ENCODE measurements at regions not wholly inside any gene's neighbourhood (a gene's known extent, or its start where the extent isn't known, plus 50 kb on each side); places are given as distances from the start of the nearest gene placed in this dataset.
"Not testable (repeated sequence)": the region's sequence is repeated elsewhere in the genome, so short reads cannot be mapped to it uniquely, and the experiment has no call there.

- no peak for FAIRE-seq
These were observed 201.5 kb upstream of the CPHXL start for GRCh38 chr16:75927810-75928209.

DNA sequence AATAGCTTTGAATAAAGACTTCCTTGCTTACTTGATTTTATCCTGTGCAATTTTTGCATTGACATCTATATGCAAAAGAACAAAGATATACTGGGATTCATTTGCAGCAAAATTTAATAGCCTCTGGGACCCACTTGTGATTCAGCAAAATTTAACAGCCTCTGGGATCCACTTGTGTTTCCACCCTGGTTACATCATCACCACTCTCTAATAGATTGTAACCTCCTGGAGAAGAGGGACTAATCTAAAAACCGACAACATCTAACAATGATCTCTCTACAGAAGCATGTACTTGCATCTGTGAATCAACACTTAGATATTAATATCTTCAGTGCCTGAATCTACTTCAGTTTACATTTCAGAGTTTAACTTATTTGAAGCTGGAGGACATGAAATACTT, 202.0 kb upstream of the CPHXL start:
- no peak for FAIRE-seq

- FAIRE-seq = no peak
These were observed 202.8 kb upstream of the CPHXL start for GRCh38 chr16:75929046-75929445.

DNA sequence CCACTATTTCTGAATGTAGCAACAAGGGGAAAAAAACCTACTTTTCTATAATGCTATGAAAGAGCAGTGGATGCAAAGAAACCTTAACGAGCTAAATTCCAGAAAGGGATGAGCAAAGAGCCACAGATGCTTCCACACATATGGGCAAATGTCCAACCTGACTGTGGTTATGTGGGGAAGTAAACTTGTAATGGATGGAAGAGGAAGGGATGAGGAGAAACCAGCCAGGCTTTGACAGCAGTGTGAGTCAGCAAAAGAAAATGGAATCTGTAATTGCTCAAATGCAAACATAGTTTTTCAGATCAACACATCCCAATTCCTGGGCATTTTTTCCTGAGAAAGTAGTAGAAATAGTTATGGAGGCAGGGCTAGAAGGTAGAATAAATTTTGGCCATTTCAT, 204.8 kb upstream of the CPHXL start:
- FAIRE-seq = no peak

GRCh38 chr16:75931970-75932369, 205.7 kb upstream of the CPHXL start:
- FAIRE-seq = no peak

DNA sequence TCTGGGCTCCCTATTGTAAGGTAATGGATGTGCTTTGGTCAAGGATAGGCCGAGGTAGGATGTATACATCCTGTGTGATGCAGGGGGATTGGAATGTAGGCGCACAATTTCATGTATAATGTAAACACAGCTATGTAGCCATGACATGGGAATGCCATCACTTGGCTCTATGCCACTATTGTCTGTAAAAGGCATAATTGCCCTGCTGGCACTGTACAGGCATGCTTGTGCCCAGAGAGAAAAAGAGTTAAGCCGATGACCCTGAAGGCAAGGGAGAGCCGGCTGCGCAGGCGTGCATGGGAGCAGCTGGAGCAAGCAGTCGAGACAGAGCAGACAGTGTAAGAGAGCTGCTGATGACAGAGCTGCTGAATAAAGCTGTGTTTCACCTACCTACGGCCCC, 212.5 kb upstream of the CPHXL start:
- FAIRE-seq = no peak

- FAIRE-seq = no peak
These were observed 216.1 kb upstream of the CPHXL start for GRCh38 chr16:75942351-75942750.

DNA sequence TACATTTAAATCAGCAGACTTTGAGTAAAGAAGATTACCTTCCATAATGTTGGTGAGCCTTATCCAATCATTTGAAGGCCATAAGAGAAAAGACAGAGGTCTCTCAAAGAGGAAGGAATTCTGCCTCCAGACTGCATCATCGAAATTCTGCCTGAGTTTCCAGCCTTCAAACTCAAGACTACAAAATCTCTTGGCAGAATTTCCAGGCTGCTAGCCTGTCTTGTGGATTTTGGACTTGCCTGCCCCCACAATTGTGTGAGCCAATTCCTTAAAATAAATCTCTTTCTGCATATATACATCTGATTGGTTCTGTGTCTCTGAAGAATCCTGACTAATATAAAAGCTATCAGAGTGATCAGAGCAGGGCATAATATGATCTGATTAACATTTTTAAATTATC, 216.6 kb upstream of the CPHXL start:
- no peak for FAIRE-seq

DNA sequence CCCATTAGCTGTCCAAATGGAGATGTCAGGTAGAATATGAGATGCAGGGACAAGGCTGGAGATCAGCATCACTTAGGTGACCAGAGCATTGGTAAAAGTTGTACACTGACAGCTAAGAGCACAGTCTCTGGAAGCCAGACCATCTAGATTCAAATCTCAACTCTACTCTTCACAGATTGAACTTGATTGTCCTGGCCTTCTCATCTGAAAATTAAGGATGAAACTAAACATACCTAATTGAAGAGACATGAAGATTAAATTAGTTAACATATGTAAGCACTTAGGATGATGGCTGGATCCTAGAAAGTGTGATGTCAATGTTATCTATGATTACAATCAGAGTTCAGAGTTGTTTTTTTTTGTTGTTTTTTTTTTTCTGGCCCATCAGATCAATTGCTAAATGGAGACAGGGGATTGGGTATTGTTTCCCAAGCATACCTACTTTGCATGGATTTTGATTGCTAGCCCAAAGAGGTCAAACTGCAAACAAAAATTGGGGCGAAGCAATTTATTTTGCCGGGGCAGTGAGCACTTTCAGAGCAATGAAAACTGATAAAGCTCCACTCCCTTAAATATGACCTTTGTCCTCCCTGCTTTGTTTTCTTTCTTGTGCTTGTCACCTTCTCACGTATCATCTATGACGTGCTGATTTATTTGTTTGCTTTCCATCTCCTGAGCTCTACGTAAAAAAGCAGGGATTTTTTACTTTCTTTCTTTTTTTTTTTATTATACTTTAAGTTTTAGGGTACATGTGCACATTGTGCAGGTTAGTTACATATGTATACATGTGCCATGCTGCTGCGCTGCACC, 217.6 kb upstream of the CPHXL start:
- no peak for FAIRE-seq

DNA sequence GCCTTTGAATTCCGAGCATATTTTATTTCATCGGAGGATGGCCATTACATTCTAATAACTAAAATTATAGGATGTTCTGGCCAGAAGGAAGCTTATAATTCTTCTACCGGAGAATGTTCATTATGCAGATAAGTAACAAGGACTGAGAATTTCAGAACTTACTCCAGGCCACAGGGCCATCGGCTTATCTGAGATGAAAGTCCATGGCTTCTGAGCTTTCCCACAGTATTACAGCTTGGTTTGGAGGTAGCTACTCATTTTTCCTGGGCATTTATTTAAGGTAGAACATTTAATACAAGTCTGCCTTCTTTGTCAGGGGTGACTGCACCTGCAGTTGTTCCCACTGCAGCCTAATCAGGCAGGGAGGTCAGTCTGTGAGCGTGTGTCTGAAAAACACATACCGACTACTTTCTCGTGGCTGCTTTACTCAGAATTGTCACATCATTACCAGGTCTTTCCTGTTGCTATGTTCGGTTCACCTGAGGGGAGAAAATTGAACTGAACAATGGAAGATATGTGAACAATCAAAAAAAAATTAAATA, 219.7 kb upstream of the CPHXL start:
- no peak for FAIRE-seq

DNA sequence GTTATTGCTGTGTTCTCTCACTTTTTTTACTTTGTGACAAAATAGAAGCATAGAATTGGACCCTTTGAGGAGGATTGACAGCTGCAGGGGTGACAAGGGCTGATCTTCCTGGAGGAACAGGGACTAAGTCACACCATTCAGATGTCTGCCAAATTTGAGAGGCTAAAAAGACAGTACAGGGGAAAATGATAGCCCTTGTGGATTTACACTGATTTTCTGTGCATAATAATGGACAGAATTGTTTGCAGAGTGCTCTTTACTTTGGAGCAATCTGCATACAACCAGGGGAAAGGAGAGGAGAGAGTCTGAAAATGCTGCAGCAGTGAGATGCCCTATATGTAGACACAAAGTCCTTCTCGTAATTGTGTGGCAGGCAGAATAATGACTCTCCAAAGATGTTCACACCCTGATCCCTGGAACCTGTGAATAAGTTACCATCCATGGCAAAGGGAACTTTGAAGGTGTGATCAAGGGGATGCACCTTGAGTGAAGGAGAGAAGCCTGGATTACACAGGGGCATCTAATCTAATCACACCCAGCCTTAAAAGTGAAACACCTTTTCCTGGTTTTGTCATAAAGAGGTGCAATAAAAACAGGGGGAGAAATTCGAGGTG, 221.4 kb upstream of the CPHXL start:
- no peak for FAIRE-seq

DNA sequence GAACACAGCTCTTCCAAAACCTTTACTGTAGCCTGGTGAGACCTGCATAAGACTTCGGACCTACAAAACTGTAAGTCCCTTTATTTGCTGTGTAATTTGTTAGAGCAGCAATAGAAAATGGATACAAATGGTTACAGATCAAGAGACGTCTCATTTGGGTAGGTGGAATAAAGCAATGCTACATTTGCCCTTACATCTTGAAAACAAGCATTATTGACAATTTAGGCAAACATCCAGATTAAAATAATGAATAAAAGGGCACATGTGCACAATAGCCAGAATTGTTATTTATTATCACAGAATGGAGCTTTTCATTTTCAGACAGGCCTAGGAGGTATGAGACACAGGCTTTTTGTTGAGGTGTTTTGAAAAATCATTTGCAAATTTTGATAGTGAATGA, 222.2 kb upstream of the CPHXL start:
- no peak for FAIRE-seq

DNA sequence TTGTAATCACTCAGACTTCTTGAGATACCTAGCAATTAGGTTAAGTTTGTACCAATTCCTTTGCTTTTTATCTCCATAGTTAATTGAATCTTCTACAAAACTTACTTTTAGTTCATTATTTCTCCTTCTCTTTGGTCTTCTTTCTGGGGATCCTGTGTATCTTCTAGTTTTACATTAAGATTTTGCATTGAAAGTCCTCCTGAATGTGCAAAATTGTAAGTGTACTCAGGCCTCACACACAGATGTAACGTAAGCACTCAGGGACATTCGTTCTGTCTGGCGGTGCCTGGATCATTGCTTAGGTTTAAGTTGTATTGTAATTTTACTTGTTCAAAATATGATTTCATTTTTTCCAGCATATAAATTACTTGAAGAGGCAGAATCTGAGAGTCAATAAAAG, 222.6 kb upstream of the CPHXL start:
- FAIRE-seq = no peak

DNA sequence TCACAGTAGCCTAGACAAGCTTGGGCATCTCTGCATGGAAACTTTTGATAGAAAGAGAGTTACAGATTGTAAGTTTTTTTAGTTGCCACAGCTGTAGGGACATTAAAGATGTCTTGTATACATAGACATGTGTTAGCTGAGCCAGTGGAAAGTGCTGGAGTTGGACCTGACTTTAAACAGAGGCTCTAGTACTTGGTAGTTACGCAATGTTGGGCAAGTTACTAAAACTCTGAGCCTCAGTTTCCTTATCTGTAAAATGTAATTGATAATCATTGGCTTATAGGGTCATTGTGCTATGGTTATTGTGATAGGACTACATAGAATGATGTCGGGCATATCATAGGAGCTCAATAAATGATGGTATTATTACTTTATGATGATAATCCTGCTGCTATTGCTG, 225.8 kb upstream of the CPHXL start:
- FAIRE-seq = no peak

- FAIRE-seq = no peak
These were observed 231.6 kb upstream of the CPHXL start for GRCh38 chr16:75957870-75958269.

GRCh38 chr16:75965504-75966374, 239.4 kb upstream of the CPHXL start:
- no peak for FAIRE-seq

DNA sequence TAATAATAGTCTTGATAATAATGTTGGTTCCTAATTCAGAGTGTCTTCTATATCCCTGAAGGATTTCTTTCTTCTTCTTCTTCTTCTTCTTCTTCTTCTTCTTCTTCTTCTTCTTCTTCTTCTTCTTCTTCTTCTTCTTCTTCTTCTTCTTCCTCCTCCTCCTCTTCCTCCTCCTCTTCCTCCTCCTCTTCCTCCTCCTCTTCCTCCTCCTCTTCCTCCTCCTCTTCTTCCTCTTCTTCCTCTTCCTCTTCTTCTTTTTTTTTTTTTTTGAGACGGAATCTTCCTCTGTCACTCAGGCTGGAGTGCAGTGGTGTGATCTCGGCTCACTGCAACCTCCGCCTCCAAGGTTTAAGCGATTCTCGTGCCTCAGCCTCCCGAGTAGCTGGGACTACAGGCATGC, 242.8 kb upstream of the CPHXL start:
- not testable (repeated sequence) for FAIRE-seq

DNA sequence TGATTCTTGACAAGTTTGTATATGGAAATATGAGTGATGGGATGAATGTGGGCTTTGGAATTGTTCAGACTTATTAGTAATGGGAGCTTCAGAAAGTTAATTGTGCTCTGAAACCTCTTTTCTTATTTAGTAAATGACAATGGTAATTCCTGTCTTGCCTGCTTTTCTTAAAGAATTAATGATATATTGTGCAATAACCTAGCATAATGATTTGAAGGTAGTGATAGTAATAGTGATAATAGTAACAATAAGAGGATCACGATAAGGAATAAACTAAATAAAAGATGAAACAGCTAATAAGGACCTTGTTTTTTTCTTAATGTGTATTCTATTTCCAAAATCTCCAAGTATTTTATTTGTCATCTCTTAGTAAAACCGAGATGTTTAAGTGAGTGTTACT, 245.0 kb upstream of the CPHXL start:
- FAIRE-seq = no peak

DNA sequence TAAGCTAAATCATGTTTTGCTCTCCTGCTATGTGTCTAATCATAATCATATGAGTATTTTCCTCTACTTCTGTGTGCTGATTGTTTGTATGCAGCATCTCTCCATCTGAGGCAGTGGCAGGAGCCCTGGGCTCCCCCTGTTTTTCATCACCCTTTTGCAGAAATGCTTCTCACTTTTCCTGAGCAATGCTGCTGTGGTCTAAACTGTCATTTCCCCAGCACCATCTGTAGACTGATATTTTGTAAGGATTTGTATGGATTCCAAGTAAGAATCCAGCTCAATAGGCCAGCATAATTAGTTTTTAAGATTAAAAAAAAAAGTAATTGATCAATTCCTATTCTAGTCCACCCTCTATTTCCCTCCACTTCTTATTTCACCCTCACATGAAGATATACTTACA, 257.0 kb upstream of the CPHXL start:
- no peak for FAIRE-seq

DNA sequence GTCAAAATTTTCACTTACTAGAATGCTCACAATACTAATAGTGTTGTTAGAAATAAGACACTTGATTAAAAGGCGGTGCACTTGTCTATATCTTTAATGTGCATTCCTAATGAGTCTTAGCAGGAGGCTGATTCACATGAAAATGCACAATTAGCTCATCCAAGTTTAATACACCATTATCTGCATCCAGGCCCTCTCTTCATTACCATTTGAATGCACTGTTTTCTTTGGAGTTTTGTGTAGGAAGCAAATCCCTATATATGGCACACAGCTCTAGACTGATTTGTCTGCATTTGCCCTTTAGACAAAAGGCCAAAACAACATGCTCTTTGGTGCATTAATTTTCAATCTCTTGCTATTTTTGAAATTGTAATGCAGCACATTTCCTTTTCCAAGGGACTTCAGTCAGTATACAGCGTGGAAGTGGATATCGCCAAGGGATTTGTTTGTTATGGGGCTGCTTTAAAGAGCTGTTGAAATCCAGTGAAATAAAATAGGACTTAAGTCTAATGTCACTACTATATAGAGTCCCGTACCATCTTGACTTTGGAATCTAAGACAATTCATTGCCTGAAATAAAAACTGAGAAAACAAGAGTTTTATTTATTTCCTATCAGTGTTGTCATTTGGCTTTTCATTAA, 257.6 kb upstream of the CPHXL start:
- FAIRE-seq = no peak

DNA sequence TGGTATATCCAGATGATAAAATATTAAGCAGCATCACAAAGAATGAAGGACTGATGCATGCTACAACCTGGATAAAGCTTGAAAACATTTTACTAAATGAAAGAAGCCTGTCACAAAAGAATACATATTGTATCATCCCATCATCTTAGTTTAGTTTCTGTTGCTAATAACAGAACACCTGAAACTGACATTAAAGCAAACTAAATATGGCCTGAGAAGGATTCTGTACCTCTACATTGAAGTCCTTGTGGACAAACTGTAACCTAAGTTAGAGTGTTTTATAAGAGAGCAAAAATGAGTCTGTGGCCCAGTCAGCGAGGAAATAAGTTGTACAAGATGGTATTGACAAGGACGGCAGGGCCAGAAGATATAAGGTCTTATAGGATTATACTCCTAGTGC, 261.0 kb upstream of the CPHXL start:
- FAIRE-seq = no peak

DNA sequence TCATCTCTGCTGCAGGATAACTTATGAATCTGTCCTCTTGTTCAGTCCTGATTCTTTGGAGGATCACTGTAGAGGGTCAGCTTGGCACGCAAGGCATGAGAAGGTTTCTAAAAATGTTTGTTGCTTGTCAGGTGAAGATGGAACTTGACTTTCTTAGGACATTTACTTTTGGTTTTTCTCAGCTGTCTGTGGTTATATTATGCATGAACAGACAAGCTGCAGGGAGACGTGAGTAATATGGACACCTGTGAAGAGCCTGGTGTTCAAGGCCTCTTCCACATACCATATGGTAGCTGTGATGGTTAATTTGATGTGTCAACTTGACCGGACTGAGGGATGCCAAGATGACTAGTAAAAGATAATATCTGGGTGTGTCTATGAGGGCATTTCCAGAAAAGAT, 270.2 kb upstream of the CPHXL start:
- no peak for FAIRE-seq

GRCh38 chr16:75997606-75998005, 271.3 kb upstream of the CPHXL start:
- FAIRE-seq = no peak
